ENCODE measurements at regions not wholly inside any gene's neighbourhood (a gene's known extent, or its start where the extent isn't known, plus 50 kb on each side); places are given as distances from the start of the nearest gene placed in this dataset.
A peak's percentile ranks its signal among the peaks of the same experiment; 100 is the strongest.

DNA sequence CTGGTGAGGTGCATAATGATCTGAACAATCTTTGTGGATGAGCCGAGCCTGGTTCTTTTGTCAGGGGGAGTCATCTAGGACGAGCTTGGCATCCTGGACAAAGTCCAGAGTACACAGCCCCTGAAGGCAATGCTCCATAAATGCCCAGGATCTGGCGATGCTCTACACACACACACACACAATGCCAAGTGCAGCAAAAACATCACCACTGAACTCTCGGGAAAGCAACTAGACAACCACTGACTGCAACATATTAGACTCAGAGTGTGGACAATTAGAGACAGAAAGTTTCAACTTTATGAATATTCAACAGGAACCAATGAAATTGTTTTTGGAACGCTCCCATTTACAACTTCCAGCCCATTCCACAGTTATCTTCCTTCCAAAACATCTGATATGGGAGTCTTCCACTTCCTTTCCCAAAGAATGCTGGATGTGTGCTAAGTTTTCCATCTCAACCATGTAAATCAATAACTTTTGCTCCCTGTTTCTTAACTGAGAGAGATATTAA is 227.6 kb upstream of the ANKRD55 start:
- H3K4me3 ChIP-seq, result no peak overlapping the region

DNA sequence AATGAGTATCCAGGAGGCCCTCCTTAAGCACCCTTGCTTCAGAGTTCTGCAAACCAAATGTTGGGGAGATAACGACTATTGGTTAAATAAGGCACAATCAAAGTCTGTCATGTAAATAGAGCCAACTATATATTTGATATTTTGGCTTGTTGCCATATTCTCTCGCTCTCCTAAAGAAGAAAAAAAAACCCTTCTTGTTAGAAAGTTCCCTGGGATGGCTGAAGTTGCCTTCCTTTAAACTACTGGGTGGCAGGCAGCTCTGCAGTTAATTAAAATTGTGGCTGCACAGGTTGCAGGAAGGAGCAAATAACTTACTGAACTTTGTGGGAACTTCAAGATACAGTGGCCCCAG is 227.0 kb upstream of the ANKRD55 start:
- Histone ChIP-seq H3K4me3 (no peak overlapping the region), H3K27ac (peak overlapping the region in 5 of 21 experiments; percentile 8 to 47 (median 32))

More for the DNA sequence above, 227.6 kb upstream of the ANKRD55 start:
- peak overlapping the region in 5 of 21 experiments; percentile 8 to 47 (median 32) for H3K27ac ChIP-seq

DNA sequence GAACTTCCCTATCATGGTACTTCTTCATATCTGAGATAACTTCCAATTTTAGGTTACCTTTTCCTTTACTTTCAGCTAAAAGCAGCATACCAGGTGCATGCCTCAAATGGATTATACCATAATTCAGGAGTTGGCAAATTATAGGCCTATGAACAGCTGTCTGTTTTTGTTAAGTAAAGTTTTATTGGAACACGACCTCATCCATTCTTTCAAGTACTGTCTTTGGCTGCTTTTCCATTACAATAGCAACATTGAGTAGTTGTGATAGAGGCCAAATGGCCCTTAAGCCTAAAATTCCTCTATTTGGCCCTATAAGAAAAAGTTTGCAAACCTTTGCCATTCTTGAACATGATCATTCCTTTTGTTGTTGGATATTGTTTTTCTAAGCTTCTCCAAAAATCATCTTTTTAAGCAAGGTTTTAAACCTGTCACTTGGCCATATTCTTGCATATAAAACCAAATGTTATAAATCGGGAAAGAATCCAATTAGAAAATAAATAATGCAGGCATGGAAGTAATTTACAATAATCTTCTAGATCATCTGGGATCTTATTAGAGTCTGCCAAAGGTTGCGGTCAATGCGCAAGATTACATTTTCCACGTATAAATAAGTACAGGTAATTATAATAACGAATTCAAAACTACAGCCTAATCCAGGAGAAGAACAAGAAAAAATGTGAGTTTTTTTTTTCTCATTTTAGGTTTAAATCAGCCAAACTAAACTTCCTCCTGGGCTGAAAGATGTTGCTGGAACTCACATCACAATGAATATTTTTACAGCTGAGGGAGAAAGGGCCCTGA is 226.5 kb upstream of the ANKRD55 start:
- H3K4me3 ChIP-seq, result no peak overlapping the region
- H3K27ac ChIP-seq, result peak overlapping the region in 1 of 21 experiments; percentile 50

DNA sequence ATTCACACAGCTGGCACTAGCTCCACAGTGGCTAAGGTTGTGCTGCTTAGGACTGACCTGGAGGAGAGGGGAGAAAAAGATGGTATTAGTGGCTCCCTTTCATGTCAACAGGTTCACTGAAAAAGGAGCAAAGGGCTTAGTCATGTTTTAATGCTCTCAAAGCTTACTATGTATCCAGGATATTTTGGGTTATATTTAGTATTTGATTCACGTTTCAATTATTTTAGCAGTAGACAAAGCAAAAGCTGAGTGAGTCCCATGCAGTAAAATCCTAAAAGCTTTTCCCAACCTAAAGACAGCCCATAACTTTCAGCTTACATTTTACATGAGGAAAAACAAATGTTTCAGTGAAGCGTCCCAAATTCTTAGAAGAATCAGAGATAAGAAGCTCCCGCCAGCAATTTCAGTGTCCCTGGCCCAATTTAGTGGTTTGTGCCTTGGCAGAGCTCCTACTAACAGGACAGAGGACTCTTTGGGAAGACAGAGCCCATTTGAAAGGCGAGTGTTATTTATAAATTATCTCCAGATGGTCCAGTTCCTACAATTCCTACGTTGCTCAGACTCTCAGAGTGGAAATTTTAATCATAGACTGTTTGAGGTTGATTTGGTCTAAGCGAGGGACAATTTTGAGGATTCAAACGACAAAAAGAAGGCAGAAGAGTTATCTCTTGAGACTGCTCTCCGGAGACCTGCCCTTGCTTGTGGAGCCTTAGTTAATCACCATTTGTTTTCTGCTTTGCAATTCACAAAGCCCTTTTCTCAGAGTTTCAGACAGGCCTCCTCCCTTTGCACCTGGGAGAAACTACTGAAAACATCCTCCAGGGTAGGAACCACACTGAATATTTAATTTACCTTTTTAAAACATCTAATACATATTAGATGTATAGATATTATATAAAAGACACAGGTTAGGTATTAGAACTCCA is 225.0 kb upstream of the ANKRD55 start:
- H3K27ac ChIP-seq, result peak overlapping the region in 12 of 21 experiments; percentile 1 to 70 (median 46)
- no peak overlapping the region for H3K4me3 ChIP-seq

DNA sequence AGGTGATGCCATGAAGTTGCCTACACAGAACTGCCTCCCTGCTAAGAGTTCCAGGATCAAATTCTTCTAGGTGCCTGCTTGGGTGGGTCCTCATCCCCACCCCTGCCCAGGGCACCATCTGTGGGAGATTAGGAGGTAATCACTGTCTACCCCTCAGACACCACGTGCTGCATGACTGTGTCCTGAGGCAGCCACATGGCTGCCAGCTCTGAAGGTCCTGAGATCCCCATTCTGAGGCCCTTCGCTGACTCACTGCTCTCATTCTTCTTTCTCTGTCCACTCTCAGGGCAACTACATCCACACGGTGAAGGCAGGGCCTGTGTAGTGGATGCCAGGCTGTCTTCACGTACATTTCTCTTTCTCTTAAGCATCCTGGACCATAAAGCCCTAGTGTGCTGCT is 222.9 kb upstream of the ANKRD55 start:
- no peak overlapping the region for H3K4me3 ChIP-seq

DNA sequence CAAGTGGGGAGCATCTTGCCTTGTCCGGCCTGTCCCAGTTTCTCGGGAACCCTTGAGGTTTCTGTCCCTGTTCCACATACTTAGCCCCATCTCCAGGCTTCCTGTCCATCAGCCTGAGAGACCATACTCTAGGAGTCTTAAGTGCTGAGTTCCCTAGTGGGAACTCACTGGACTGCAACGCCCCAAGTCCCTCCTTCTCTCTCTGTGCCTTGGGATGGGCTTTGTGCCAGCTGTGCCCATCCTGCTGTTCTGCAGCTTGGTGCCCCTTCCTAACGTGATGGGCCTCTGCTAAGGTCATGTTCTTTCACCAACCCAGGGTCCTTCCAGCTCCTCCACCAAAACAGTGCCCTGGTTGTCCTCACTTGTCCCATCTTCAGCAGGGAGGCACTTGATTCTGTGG is 222.3 kb upstream of the ANKRD55 start:
- peak overlapping the region in 1 of 21 experiments; percentile 35 for H3K27ac ChIP-seq
- H3K4me3 ChIP-seq, result no peak overlapping the region

More for the DNA sequence above, 222.9 kb upstream of the ANKRD55 start:
- peak overlapping the region in 1 of 21 experiments; percentile 35 for H3K27ac ChIP-seq

DNA sequence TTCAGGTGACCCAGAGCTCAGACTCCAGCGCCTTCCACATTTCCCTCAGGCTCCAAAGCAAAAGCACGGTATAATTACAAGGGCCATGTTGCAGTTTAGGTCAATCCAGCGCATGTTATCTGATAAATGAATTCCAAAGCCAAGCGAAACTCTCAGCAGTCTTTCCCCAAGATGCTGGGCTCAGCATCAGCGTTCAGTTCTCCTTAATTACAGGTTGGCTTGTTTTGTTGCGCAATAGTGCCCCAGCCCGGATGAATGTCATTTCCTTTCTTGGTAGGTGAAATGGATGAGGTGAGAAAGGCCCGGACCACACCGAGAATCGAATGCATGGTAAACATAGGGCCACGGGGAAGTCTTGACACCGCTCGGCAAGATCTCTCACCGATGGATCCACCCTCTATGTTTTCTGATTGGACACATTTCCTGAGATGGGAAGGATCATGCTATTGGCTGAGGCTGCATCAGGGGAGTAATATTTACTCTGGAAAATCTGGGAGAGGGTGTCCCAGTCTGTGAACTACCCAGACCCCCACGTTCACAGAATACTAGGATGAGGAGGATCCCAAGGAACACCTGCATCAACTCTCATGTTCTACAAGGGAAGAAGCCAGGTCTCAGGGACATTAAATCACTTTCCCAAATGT is 221.2 kb upstream of the ANKRD55 start:
- Histone ChIP-seq H3K4me3 (no peak overlapping the region), H3K27ac (peak overlapping the region in 5 of 21 experiments; percentile 6 to 46 (median 10))

DNA sequence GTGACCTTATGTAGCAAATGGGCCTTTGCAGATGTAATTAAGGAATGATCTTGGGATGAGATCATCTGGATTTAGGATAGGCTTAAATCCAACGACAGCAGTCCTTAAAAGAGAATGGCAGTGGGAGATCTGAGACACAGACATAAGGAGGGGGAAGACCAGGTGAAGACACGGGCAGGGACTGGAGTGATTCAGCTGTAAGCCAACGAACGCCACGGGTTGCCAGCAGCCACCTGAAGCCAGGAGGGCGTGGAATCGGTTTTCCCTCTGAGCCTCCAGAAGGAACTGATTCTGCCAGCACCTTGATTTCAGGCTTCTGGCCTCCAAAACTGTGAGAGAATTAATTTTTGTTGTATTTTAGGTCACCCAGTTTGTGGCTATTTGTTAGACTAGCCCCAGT is 218.6 kb upstream of the ANKRD55 start:
- H3K27ac ChIP-seq, result peak overlapping the region in 11 of 21 experiments; percentile 8 to 64 (median 40)
- no peak overlapping the region for H3K4me3 ChIP-seq

DNA sequence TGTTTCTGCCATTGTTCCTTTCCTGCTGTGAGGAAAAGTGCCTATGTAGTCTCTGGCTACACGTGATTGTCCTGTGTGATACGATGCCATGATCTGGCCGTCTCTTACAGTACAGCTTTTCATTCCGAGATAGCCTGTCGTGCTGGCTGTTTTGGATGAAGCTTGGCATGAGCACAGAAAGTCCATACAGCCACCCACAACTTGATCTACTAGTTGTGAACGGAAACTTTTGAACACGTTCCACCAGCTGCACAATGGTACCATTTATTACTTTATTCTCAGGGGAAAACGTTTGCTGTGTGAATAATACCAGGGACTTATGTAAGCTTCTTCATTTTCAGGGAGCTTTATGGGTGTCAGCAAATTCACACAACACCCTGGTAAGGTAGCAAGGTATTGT is 217.6 kb upstream of the ANKRD55 start:
- H3K27ac ChIP-seq, result peak overlapping the region in 8 of 21 experiments; percentile 5 to 65 (median 50)
- no peak overlapping the region for H3K4me3 ChIP-seq

DNA sequence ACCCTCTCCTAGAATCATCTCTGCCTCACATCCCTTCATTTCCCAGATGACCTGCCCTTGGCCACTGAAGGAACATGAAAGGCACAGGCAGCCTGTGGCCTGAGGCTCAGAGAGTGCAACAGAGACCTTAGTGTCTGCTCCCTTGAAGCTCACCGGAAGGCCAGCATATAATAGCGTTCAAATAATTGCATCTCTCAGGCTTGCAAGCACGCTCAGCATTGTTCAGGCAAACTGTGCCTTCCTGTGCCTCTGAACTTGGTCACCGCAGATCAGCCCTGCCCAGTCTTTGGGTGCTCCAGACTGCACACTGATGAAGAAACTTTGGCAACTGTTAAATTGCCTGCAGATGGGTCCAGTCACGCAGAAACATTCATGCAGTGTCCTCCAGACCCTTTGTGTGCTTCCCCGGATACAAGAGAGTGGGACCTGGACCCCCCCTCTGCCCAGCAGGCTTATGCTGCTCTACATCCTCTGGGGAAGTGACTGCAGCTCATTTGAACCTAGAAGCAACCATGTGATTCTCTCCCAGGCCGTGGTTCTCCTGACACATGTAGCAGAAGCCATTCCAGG is 216.0 kb upstream of the ANKRD55 start:
- peak overlapping the region in 1 of 21 experiments; percentile 15 for H3K27ac ChIP-seq
- no peak overlapping the region for H3K4me3 ChIP-seq

DNA sequence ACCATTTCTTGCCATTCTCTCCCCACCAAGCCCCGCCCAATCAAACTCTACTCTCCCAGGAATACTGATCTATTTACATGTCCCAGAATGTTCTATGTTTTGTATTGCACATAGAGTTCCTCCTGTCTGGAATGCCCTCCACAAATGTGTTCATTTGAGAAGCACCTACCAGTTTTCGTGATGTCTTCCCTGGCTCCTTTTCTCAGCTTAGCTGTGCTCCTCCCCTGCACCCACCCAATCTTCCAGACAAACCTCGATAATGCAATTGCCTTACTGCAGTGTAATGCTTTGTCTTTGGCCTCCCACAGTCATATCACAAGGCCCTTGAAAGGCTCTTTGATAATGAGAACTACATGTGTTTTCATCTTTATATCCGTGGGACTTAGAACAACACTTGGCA is 214.5 kb upstream of the ANKRD55 start:
- H3K4me3 ChIP-seq, result no peak overlapping the region
- H3K27ac ChIP-seq, result no peak overlapping the region

DNA sequence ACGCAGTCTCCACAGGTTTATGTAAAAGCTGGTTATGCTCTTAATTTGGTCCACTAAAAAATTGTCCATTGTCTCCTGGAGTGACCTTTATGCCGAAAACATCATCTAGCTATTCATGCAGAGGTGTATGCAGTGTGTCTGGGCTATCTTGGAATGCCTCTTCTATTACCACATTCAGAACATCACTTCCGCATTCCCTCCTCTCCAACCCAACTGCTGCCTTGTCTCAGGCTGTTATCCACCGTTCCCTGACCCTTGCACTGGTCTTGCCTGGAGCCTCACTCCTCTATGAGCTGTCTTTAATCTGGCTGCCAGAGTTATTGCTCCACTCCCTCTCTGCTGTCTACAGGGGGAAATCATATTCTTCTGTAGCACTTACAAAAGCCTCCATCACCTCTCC is 214.1 kb upstream of the ANKRD55 start:
- Histone ChIP-seq H3K4me3 (no peak overlapping the region), H3K27ac (no peak overlapping the region)

DNA sequence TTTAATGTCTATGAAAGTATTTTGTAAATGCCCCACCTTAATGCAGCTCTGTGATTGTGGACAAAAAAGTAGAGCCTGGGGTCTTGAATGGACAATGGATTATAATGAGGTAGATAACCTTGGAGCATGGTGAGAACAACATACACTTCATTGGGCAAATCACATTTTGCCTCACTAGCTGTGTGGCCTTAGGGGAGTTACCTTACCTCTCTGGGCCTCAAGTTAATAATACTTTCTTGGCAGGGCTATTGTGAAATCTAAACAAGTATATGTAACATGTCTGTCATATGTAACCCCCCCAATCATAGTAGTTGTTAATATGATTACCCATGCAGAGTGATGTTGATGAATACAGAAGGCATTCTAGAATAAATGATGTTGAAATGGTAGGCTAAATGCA is 213.6 kb upstream of the ANKRD55 start:
- no peak overlapping the region for H3K27ac ChIP-seq
- H3K4me3 ChIP-seq, result no peak overlapping the region

DNA sequence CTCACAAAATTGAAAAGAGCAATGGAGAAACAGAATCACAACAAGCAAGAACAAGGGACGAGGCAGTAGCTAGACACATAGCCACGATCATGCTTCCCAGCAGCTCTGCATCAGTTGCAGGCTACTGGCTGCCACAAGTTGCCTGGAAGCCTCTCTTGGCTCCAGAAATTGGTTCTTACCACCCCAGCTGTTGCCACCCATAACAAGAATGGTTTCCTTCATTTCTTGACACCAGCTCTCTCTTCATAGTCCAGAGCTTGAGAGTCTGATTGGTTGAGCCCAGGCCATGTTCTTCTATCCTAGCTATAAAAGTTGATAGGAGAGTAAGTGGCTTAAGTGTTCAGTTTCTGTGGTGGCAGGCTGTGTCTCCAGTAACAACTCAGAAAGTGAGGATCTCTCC is 210.7 kb upstream of the ANKRD55 start:
- no peak overlapping the region for H3K27ac ChIP-seq
- H3K4me3 ChIP-seq, result no peak overlapping the region

DNA sequence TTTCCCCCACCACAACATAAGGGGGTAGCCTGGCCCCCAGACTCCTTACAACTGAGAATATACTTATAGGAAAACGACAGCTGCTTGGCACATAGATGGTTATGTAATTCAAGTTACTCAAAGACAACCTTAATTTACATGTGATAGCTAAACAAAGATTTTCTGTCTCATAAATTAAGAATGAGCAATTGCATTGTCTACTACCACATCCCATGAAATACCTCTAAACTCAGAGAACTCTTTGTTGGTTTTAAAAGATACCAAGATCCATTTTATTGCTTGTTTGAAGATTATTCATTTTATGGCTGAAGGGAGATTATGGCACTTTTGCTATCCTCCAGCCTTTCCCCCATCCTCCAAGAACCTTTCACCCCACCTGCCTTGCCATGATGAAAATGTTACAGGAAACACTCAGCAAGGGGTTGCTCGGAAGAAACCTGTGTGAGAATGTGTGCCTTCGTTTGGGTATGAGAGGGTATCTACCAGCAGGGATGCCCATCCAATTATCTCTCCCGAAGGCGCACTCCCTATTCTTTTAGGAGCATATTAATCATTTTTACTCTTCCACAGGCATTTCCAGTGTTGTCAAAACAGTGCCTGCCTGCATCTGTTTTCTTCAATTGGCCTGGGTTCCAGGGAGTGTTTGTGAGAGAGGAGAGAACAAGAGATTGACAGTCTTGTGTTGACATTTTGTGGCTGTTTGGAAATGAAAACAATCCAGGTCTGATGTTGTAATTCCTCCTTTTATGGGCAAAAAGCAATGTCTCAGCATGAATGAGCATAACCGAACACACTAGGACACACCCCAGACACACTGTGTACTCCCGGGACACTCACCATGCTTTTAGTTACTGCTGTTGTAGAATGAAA is 208.0 kb upstream of the ANKRD55 start:
- peak overlapping the region in 11 of 21 experiments; percentile 13 to 70 (median 44) for H3K27ac ChIP-seq
- H3K4me3 ChIP-seq, result no peak overlapping the region

DNA sequence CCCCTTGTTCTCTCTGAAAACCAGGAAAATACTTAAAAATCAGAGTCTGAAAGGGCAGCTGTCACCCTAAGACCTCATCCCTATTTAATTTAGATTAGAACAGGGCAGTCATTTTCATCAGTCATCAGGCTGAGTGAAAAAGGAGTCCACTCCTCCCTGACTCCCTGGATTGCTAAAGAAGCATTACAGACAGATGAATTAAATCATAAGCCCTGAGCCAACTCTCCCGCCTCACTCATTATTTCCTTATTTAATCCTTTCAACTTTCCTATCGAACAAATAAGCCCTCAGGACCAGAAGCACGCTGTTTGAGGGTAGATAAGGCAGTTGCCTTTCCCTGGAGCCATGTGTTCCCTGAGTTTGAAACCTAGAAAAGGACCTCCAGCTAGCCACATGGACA is 201.9 kb upstream of the ANKRD55 start:
- no peak overlapping the region for H3K4me3 ChIP-seq

DNA sequence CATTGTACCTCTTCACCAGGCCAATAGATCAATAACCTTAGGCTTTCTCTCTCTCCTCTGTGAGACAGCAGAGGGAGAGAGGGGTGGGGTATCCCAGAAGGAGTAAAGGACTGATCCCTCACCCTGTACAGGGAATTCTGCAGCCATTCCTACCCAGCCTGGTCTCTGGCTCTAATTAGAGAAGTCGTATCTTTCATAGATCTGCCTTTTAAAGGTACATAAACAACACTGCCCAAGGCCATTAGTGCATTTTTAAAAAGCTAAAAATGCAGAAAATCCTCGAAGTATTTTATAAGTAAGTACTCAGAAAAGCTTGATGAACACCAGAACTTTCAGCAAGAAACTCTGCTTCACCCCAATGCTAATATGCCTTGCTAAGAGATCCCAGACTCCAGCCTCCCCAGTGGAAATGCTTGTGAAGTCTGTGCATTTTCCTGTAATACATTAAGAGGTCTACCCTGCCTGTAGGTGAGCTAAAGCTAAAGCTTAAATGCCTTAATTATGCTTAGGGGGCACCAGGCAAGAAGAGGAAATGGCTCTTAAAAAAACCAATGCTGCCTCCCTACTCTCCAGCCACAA is 200.0 kb upstream of the ANKRD55 start:
- H3K27ac ChIP-seq, result no peak overlapping the region
- H3K4me3 ChIP-seq, result no peak overlapping the region

More for the DNA sequence above, 201.9 kb upstream of the ANKRD55 start:
- H3K27ac ChIP-seq, result no peak overlapping the region

DNA sequence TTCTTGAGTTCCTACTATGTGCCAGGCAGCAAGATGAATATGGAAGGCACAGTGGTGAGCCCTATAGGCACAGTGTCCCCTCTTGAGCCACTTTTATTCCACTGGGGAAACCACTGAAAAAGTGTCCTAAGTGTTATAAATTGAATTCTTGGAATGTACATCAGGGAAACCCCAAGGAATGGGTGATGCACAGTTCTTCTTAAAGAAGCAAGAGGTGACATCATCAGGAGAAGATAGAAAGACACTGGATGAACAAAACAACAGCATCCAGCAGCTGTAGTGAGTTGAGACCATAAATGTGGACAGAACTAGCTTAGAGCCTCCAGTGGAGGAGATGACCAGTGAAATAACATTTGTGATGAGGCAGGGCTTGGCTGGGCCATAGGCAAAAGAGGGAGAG is 199.2 kb upstream of the ANKRD55 start:
- no peak overlapping the region for H3K27ac ChIP-seq
- no peak overlapping the region for H3K4me3 ChIP-seq

Data from skin epidermis (tissue), 12 donors.